Stimulated activated CD8-positive, alpha-beta memory T cell treated with anti-CD3 and anti-CD28 coated beads, Interleukin-7, amount 100 ng/mL, for 4 hours (primary cell): ENCODE measurements at regions not wholly inside any gene's neighbourhood (a gene's known extent, or its start where the extent isn't known, plus 50 kb on each side); places are given as distances from the start of the nearest gene placed in this dataset.

ENCODE experiments used
- DNase-seq, 2 donors: peaks; one replicate each; pipeline ENCODE4 v3.0.0-alpha.2; 2020; ENCODE audit warnings: low read depth in 2 of 2

DNA sequence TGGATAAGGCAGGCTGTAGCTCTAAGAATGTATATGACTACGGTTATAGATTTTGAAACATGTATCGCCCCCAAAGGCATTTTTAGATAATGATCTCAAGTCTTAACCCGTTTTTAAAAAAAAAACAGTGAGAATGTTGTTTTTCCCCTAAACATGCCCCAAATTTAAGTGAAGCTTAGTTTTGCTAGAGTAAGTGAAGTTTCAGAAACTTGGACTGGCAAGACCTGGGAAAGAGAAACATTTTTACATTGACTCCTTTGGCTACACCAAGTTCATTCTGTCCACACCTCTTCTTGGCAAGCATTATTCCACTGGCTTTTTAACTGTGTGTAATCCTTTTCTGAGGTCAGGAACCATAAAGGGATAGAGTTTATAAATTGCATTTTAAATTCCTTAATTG is 216.7 kb upstream of the CELF2 start:
- no peak for DNase-seq

DNA sequence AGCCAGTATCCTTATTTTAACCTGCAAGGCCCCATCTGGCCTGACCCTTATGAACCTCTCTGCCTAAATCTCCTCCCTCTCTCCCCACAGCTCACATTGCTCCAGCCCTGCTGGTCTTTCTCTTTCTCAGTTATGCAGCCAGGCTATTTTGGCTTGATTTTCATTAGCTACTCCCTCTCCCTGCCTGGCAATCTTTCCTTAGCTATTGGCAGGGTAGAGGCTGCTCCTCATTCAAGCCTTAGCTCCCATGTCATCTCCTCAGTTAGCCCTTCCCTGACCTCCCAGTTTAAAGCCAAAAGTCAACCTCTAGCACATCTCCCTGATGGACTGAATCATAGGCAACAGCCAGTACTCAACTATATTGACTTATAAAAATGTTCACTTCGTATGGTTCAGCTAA is 214.4 kb upstream of the CELF2 start:
- no peak for DNase-seq

DNA sequence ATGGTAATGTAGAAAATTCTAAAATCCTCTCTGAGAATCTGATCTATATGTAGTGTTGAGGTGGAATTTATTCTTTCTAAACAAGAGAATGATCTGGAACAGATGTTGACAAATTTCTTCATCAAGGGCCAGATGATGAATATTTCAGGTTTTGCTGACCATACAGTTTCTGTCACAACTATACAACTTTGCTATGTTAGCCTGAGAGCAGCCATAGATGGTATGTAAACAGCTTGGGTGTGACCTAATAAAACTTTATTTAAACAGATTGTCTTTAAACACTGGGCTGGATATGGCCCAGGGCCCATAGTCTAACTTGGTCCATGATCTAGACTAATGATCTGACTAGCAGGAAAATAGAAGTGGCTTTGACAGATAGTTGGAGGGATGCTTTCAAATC is 213.6 kb upstream of the CELF2 start:
- no peak for DNase-seq

DNA sequence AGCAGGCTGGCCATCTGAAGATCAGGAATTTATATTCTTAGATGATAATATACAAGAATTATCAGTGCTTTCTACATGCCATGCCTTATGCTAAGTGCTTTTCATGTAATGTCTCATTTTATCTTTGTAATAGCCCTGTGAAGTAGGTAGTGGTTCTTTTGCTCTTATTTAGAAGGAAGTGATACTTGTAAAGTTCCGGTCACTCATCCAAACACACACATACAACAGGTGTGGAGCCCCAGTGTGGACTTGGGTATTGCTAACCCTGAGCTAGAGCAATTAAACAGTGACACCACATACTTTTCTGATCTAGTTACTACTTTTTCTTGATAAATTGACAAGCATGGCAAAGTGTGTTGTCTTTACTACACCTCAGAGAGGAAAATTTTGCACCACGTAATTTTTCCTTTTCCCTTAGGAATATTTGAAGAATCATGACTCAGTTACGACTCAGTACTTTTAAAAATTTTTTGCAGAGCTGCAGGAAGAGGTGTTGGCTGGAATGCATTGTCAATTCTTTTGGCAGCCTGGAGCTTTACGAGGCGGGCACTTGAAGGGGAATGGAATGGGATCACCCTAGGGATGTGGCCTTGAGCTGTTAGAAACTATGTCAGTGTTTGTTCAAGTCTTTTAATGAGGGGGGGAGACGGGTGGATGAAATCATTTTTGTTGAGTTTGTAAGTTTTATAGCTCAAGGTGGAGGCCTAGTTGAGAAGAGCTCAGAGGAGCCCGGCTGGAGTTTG is 212.5 kb upstream of the CELF2 start:
- DNase-seq: no peak

DNA sequence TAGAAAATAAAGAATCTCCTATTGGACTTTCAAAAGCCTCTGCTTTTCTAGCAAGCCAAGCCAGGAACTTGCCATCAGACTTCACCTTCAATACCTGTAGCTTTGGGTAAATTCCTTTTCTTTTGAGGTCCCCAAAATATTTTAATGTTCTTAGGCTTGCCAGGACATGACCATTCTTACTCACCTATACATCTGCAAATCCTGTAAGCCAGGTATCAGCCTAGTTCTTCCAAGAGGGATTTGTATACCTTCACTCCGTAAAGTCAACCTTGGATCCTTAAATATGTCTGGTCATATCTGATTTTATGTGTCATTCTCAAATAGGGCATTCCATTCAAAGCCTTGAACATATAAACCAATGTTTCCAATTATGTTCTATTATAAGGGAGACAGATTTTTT is 210.6 kb upstream of the CELF2 start:
- DNase-seq: no peak

DNA sequence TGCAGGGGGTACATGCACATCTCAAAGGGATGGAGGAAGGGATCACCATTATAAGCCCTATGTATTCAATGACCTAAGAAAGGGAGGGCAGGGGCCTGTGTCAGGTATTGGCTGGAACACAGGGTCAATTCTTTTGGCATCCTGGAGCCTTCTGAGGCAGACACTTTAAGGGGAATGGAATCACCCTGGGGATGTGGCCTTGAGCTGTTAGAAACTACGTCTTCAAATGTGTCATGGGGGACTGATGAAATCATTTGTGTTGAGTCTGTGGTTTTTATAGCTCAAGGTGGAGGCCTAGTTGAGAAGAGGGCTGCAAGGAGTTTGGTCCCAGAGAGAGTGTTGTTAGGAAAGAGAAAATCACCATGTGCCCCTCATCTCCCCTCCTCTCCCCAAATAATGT is 206.1 kb upstream of the CELF2 start:
- DNase-seq: no peak

DNA sequence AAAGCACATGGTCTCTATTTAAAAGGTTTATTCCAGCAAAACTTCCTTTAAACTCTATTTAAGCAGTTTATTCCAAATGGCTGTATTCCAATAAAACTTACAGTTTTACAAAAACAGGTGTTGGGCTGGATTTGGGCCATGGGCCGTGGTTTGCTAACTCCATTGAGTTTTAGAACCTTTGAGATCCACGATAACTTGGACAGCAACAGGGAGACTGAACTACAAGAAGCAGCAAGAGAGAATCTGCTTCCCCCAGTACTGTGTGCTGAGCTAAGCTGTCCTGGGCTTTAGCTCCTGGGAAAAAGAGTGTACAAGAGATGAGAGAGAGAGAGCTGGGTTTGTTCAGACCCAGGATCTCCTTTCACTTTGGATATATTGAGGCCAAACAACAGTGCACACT is 204.0 kb upstream of the CELF2 start:
- no peak for DNase-seq

DNA sequence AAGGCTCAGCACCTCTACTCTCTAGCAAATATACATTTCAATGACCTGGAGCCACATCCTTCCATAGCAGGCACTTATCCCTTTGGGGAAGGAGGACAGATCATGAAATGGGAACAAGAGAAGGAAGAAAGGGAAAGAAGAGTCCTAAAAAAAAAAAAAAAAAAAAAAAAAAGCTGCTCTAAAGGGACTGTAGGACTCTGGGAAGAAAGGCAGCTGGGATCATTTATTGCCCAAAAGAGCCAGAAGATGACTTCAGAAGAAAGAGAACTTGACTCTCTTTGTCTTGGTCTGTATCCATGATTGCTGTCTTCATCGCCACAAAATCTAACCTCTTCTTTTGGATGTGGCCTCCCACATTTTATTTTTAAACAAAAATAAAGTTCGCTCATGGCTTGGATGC is 203.6 kb upstream of the CELF2 start:
- DNase-seq: no peak

DNA sequence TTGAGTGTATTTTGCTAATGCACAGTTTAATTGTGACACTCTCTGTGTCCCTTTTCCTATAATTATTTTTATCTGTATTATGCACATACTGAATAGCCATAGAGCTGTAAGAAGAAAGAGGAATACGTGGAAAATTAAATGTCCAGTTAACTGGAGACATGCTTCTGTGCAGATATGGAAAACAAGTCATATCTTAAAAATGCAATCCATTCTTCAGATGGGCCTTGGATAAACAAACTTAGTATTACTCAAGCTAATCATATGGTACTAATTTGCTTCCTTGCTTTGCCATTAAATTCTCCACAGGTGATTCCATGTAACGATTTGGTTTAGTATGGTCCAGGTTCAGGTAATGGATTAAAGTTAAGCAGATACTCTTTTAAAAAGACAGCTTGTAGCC is 201.2 kb upstream of the CELF2 start:
- no peak for DNase-seq

DNA sequence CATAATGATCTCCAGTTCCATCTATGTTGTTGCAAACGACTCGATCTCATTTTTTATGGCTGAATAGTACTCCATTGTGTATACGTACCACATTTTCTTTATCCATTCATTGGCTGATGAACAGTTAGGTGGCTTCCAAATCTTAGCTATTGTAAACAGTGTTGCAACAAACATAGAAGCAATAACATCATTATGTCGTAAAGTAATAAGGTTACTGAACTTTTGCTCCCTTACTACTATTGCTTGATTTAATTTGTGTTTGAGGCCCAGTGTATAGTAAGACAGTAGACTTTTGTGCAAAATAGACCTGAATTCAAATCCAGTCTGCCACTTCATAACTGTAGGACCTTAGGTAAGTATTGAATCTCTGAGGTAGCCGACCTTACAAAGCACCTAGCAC is 200.1 kb upstream of the CELF2 start:
- DNase-seq: no peak

DNA sequence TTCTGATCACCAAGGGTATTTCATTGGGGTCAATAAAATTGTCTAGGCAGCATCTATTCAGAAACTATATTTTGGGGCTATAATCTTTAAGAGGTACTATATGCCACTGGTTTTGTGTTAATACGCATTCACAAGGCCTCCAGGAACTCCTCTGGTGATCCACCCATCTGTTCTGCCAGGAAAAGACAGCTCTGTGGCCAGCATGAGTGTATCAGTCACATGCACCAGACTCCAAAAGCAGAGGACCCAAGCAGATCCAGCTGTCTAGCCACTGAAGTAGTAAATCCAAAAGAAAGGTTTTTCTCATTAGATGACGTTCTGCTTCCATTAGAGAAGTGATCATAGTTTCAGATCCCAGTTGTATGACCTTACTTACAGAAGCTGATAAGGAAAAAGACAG is 199.6 kb upstream of the CELF2 start:
- no peak for DNase-seq

DNA sequence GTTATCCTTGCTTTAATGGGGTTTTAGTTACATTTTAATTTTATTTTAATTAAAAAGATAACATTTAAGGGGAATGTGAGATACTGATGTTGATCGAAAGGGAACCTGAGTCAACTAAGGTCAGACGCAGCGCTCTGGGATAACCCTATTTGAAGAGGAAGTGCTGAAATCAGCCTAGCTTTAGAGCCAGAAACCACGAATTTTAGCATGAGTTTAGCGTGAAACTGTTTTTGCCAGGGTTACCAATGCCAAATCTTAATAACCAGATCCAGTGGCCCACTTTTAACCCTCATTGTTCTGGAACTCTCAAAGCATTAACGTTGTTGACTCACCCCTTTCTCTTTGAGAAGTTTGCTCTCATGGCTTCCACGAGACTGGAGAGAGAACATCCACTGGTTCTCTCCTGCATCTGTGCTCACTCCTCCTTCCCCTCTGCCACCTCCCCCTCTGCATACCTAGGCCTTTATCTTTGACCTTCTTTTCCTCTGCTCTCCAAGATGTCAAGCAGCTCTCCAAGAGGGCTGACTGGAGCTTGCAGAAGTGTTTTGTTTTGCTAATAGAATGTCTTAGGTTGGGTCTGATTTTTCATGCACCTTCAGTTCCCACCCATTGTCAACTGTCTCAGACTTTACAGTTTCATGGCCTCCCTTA is 198.3 kb upstream of the CELF2 start:
- DNase-seq: no peak

DNA sequence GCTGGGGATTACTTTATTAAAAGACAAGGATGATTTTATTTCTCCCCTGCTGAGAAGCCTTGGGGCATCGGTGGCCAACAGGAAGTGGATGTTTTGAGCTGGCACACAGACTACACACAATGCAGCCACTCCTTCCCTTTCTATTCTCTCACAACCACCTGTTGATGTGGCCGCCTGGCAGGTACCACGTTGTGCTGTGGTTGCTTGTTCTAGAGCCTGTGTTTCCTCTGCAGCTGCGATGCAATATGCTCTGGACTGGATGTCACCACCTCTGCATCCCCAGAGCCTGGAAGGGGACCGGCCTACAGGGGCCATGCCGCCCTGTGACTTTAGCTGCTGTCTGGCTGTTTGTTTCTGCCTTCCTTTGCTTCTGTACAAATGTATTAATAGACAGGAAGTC is 195.7 kb upstream of the CELF2 start:
- DNase-seq: no peak

DNA sequence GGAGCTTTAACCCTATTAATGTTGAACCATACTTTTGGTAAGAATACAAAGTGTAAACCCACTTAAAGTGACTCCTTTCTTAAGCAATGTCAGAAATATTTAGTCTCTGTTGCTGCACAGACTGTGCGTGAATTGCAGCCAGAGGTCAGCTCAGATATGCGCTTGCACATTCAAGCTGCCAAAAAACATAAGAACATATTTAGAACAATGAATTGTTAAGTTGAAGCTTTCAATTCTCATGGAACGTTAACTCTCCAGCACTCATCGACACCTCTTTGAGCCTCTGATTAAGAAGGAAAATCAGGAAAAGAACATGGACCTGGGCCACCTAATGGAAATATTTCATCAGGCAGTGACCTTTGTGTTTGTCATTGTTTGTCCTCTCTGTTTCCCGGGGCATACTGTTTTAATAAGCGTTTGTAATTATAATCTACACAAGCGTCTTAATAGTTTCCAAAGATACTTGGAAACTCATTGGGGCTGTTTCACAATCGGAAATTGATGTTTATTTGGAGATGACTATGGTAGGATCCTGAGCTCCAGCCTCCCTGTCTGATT is 193.0 kb upstream of the CELF2 start:
- no peak for DNase-seq

DNA sequence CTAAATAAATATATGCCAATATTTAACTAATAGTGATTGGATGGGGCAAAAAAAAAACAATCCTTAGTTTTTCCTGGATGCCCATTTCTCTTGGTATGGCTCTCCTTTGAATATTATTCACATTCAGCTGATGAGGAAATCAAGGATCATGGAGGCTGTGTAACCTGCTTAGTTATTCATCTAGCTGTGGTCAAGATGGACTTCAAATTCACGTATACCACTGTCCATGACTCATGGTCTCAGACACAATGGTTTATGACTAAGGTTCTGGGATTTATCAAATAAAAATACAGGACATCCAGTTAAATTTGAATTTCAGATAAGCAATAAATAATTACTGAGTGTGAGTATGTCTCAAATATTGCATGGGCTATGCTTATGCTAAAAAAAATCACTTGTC is 191.5 kb upstream of the CELF2 start:
- no peak for DNase-seq

DNA sequence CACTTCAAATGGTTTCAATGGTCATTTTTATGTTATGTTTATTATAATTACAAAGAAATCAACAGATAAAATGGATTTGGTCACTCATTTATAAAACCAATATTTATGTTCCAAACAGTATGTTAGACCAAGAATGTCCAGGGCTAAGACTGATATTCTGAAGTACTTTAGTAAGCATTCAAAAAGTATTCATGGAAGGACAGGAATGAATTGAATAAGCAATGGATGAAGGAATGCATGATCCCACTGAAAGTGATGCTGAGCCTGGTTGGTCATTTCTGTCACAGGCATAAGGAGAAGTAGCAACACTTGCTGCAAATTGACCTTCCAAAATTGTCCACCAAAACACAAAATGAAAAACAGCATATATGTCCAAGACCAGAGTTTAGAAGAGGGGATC is 189.0 kb upstream of the CELF2 start:
- no peak for DNase-seq

DNA sequence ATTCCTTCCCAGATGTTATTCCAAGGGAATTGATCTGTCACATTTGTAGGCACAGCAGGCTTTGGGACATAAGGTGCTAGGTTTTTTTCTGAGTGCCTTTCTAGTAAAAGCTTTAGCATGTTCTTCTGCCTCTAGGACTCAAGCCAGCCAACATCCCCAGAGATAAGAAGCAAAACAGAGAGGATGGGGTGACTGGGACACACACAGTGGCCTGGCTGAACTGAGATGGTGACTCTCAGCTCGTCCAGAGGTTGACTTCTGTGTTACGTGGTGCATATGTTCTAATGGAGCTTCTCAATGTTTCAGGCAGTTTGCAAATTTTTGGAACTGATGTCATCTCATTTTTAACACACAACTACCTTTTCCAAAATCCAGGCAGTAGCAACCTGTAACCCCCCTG is 188.1 kb upstream of the CELF2 start:
- no peak for DNase-seq

DNA sequence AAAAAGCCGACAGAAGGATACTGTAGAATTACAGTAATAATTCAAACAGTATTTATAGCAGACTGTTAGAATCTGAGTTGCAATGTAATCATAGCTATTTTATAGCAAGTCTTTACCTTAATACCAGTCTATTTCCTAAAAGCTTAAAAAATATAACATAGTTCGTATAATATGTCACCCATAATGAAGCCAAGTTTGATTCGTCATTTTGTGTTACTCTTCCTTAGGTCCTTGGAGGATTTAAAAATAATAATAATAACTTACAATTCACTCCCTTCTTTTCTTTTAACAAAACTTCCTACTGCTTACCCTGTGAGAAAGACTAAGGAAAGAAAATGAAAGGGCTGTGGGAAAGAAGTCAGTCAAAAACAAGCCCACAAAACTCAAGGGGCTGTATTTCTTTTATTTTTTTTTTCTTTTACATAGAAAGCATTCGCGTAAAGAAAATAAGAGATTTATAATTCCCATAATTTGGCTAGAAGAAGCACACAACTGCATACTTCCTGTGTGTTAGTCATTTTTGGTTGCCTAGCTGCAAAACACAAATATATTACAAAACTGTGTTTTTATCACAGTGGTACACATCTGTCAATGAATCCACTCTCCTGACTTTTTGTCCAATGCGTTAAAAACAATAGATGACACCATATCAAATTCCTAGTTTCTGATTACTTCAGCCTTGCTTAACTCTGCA is 187.2 kb upstream of the CELF2 start:
- no peak for DNase-seq

DNA sequence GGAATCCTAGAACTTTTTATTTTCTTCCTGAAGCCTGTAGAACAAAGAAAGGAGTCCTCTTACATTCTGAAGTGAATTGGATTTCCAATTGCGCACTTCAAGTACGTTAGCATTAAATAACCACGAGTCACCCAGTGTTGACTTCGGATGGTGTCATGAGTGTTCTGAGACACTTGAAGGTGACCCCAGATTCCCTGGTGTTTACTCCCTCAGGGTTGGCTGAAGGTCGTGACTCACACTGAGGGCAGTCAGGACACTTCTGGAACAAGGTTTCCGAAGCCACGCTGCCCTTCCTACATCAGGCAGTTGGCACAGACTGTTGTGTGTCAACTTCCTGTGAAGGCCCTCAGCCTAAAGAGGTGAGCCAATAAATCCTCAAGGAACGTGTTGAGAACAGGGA is 186.6 kb upstream of the CELF2 start:
- no peak for DNase-seq

DNA sequence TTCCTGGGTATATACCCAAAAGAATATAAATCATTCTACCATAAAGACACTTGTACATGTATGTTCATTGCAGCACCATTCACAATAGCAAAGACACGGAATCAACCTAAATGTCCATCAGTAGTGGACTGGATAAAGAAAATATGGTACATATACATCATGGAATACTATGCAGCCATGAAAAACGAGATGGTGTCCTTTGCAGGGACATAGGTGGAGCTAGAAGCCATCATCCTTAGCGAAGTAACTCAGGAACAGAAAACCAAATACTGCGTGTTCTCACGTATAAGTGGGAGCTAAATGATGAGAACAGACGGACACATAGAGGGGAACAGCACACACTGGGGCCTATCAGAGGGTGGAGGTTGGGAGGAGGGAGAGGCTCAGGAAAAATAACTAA is 183.7 kb upstream of the CELF2 start:
- no peak for DNase-seq

DNA sequence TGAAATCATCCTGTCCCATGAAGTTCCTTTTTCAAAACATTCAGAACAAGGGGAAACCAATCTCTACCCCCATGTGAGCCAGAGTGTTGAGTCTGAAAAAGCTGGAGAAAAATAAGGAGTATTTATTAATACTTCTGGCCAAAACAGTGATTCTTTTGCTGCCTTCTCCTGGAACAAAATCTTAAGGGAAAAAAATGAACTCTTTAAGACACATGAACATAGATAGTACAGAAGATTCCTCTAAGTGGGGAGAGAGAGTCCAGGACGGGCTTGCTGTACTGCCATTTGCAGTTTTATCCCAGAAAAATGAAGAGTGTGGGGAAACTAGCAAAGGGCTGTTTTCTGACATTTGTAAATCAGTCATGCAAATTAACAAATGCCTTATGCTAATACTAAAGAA is 173.4 kb upstream of the CELF2 start:
- DNase-seq: no peak

DNA sequence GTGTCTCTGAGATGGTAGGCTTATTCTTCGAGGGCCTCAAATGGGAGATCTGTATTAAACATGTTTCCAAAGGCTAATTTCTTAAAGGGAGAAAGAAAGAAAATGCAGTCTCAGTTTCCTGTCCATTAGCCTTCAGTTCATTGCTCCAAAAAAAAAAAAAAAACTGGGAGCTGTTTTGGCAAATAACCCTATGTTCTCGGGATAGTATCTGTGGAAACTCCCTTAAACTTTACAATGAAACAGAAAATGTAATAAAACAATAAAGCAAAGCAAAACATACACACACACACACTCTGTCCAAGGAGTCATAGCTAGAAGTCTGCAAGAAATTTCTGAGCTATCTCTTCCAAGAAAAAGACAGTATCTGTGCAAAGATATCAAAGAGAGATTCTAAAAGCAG is 172.5 kb upstream of the CELF2 start:
- no peak for DNase-seq
